Natural killer cell (primary cell): ENCODE measurements at regions not wholly inside any gene's neighbourhood (a gene's known extent, or its start where the extent isn't known, plus 50 kb on each side); places are given as distances from the start of the nearest gene placed in this dataset.

Source experiments
- ATAC-seq, 3 donors: fragments of 150-1000 bp in 2 of 3; fragments of 200-7000 bp in 1 of 3; cut with Tn5 transposase; 1 replicate in 1 of 3; 2 replicates in 2 of 3; pipeline ENCODE4 v1.10.0; 2021; ENCODE audit warnings: mild to moderate bottlenecking in 2 of 3, moderate library complexity in 2 of 3
- DNase-seq, 2 donors: peaks; one replicate each; pipeline versions ENCODE4 v3.0.0 to v3.0.0-alpha.2; 2013 to 2021; ENCODE audit warnings: mixed read lengths in 1 of 2
- H3K27ac ChIP-seq: one replicate; pipeline ENCODE4 v1.5.1; 2013; ENCODE audit warnings: mild to moderate bottlenecking, low read length
- H3K27me3 ChIP-seq: one replicate; pipeline ENCODE4 v1.6.1; 2013; ENCODE audit warnings: low read length; ENCODE audit not compliant: control insufficient read depth, insufficient read depth
- H3K36me3 ChIP-seq: one replicate; pipeline ENCODE4 v1.6.1; 2013; ENCODE audit warnings: low read length; ENCODE audit not compliant: control insufficient read depth, insufficient read depth
- H3K4me1 ChIP-seq: one replicate; pipeline ENCODE4 v1.6.1; 2013; ENCODE audit warnings: low read length; ENCODE audit not compliant: control insufficient read depth, insufficient read depth
- H3K4me3 ChIP-seq: one replicate; pipeline ENCODE4 v1.5.1; 2013; ENCODE audit warnings: low read length
- H3K9me3 ChIP-seq: one replicate; pipeline ENCODE4 v1.6.1; 2013; ENCODE audit warnings: low read length; ENCODE audit not compliant: control insufficient read depth, insufficient read depth
- H3K27ac Mint-ChIP-seq, 2 donors: one replicate each; pipeline ENCODE4 v1.8.0; 2022; ENCODE audit warnings: mild to moderate bottlenecking in 2 of 2, mixed read lengths in 2 of 2, moderate library complexity in 1 of 2
- H3K27me3 Mint-ChIP-seq, 2 donors: one replicate each; pipeline ENCODE4 v1.8.0; 2022; ENCODE audit warnings: low read depth in 2 of 2, mixed read lengths in 2 of 2
- H3K36me3 Mint-ChIP-seq: one replicate; pipeline ENCODE4 v1.8.0; 2022; ENCODE audit warnings: mixed read lengths
- H3K4me1 Mint-ChIP-seq, 2 donors: one replicate each; pipeline ENCODE4 v1.8.0; 2022; ENCODE audit warnings: mixed read lengths in 2 of 2
- H3K4me3 Mint-ChIP-seq: one replicate; pipeline ENCODE4 v1.8.0; 2022; ENCODE audit warnings: mild to moderate bottlenecking, moderate library complexity, mixed read lengths
- H3K9me3 Mint-ChIP-seq, 2 donors: one replicate each; pipeline ENCODE4 v1.8.0; 2022; ENCODE audit warnings: mixed read lengths in 2 of 2
- CTCF ChIP-seq: fragments of 200-600 bp; IDR thresholded peaks from one replicate; pipeline ENCODE4 v1.8.0; 2022; ENCODE audit warnings: antibody characterized with exemption
- WGBS: methylation state at CpG from one replicate; pipeline ENCODE4 v1.1.7; 2013; ENCODE audit warnings: missing lambda C conversion rate; ENCODE audit not compliant: insufficient coverage; 5-methylcytosine and 5-hydroxymethylcytosine counted together
- intact Hi-C: fragments of 100-400 bp; cut with micrococcal nuclease; formaldehyde crosslinking; loops from one replicate; pipeline ENCODE4 v1.14.2; 2022

DNA sequence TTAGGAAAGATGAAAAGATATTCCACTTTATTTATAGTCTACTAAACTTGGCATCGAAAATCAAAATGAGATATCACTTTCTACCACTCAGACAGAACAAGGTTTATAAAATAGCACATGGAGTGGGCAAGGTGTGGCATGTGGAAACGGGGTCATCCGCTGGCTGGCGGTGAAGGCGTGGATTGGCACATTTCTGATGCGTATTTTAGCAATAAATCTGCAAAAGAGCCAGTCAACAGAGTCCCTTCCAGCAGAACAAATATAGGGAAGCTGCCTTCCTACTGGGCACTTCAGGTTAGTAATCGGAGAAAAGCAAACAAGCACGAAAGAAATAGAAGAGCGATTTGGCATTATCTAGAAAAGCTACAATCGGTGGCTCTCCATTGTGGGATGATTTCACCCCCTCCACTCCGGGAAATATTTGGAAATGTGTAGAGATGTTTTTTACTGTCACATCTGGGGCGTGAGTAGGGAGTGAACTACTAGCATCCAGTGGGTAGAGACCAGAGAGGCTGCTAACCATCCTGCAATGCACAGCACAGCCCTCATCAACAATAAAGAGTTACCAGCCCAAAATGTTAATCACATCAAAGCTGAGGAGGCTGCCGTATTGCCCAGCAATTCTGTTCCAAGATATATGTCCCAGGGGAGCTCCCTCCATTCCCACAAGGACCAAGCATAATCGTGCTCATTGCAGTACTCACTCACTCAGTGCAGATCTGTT, 116.1 kb upstream of the PEG3 start:
- peaks cover 12% of the 10 kb centered on the region for H3K36me3 Mint-ChIP-seq
- H3K4me1 Mint-ChIP-seq = no peaks in the 10 kb centered on the region
- Histone ChIP-seq H3K4me3 (no peak overlapping the region), H3K4me1 (no peaks in the 10 kb centered on the region), H3K9me3 (peaks cover 42% of the 10 kb centered on the region), H3K36me3 (no peaks in the 10 kb centered on the region), H3K27ac (no peak overlapping the region), H3K27me3 (no peaks in the 10 kb centered on the region)
- peaks cover 16 to 22% of the 10 kb centered on the region in 2 donors for H3K9me3 Mint-ChIP-seq
- intact Hi-C loops = no loop called here
- no peak overlapping the region for H3K27ac Mint-ChIP-seq
- DNase-seq = no peak
- TF ChIP-seq CTCF = no peak
- no peaks in the 10 kb centered on the region for H3K27me3 Mint-ChIP-seq
- ATAC-seq = no peak
- 86% methylated on average over 13 of the region's 14 CpGs for WGBS
- H3K4me3 Mint-ChIP-seq = no peak overlapping the region

DNA sequence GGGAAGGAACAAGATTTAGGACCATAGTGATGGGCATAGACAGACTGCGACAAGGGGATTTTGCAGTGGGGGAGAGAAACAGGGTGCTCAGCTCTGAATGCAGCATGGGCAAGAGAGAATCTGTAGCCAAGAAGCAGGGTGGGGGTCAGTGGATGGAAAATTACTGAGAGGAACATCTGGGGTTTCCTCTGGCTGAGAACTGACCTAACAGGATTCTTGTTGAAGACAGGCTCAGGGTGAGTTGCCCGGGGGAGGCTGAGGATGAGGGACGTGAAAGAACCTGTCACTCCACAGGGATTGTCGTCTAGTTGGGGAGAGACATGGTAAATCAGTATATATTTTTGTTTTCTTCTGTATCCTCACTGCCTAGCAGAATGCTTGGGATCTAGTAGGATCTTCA, 118.7 kb upstream of the PEG3 start:
- Mint-ChIP-seq H3K9me3 (peaks cover 21 to 23% of the 10 kb centered on the region in 2 donors), H3K36me3 (peaks cover 13% of the 10 kb centered on the region), H3K27ac (no peak overlapping the region), H3K27me3 (no peaks in the 10 kb centered on the region), H3K4me1 (no peaks in the 10 kb centered on the region), H3K4me3 (no peak overlapping the region)
- Histone ChIP-seq H3K27me3 (no peaks in the 10 kb centered on the region), H3K4me3 (no peak overlapping the region), H3K9me3 (peaks cover 32% of the 10 kb centered on the region), H3K4me1 (no peaks in the 10 kb centered on the region), H3K36me3 (no peaks in the 10 kb centered on the region), H3K27ac (no peak overlapping the region)
- 55% methylated on average over 4 of the region's 4 CpGs for WGBS
- TF ChIP-seq CTCF = no peak
- ATAC-seq (no peak), DNase-seq (no peak)
- intact Hi-C loops = no loop called here

DNA sequence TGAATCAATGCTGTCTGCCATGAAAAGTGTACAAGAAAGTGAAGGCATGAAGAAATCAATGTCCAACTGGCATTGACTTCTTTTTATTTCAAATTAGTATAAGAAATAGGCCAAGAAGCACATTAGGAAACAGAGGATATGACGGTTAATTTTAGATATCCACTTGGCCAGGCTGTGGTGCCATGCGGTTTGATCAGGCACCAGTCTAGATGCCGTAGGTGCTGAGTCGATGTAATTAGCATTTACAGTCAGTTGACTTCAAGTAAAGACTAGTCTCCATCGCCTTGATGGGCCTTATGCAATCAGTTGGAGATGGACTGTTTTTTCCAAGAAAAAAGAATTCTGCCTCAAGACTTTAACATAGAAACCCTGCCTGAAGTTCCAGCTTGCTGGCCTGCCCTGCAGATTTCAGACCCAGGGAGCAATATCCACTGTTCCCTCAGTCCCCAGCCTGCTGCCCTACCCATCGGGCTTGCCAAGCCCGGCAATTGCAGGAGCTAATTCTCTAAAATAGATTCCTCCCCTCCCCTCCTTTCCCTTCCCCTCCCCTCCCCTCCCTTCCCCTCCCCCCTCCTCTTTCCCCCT, 120.5 kb upstream of the PEG3 start:
- Histone ChIP-seq H3K9me3 (peaks cover 24% of the 10 kb centered on the region), H3K4me3 (no peak overlapping the region), H3K27me3 (no peaks in the 10 kb centered on the region), H3K4me1 (no peaks in the 10 kb centered on the region), H3K27ac (no peak overlapping the region), H3K36me3 (no peaks in the 10 kb centered on the region)
- Mint-ChIP-seq H3K27ac (no peak overlapping the region), H3K27me3 (no peaks in the 10 kb centered on the region), H3K9me3 (peaks cover 23% of the 10 kb centered on the region in 2 donors), H3K4me1 (no peaks in the 10 kb centered on the region), H3K4me3 (no peak overlapping the region), H3K36me3 (peaks cover 14% of the 10 kb centered on the region)
- no peak for TF ChIP-seq CTCF
- ATAC-seq (no peak), DNase-seq (no peak)
- intact Hi-C loops = no loop called here
- WGBS = 93% methylated on average over 6 of the region's 7 CpGs
